Spinal cord (tissue), 9 donors: ENCODE measurements at regions not wholly inside any gene's neighbourhood (a gene's known extent, or its start where the extent isn't known, plus 50 kb on each side); places are given as distances from the start of the nearest gene placed in this dataset.
"Not testable (repeated sequence)": the region's sequence is repeated elsewhere in the genome, so short reads cannot be mapped to it uniquely, and the experiment has no call there.

Source experiments
- DNase-seq, 6 donors: peaks; one replicate each; pipeline versions ENCODE4 v3.0.0 to v3.0.0-alpha.2; 2013 to 2015; ENCODE audit warnings: low spot score in 6 of 6, low read depth in 4 of 6
- H3K27ac ChIP-seq: one replicate; pipeline ENCODE4 v1.5.1; 2013; ENCODE audit warnings: low read depth, low read length, control low read depth
- H3K27me3 ChIP-seq: one replicate; pipeline ENCODE4 v1.6.1; 2013; ENCODE audit warnings: low read length; ENCODE audit not compliant: control insufficient read depth, insufficient read depth
- H3K36me3 ChIP-seq: one replicate; pipeline ENCODE4 v1.6.1; 2013; ENCODE audit warnings: low read length; ENCODE audit not compliant: control insufficient read depth, insufficient read depth
- H3K4me1 ChIP-seq: one replicate; pipeline ENCODE4 v1.6.1; 2013; ENCODE audit warnings: low read length; ENCODE audit not compliant: control insufficient read depth, insufficient read depth
- H3K4me3 ChIP-seq: one replicate; pipeline ENCODE4 v1.5.1; 2013; ENCODE audit warnings: low read depth, low read length, control low read depth
- H3K9me3 ChIP-seq: one replicate; pipeline ENCODE4 v1.6.1; 2013; ENCODE audit warnings: low read length; ENCODE audit not compliant: control insufficient read depth, insufficient read depth
- WGBS: methylation state at CpG from one replicate; pipeline ENCODE4 v1.1.5; 2013; ENCODE audit warnings: missing lambda C conversion rate; ENCODE audit not compliant: insufficient coverage; 5-methylcytosine and 5-hydroxymethylcytosine counted together
- donor health status: healthy.

GRCh38 chr16:18725321-18725720, 64.8 kb downstream of the RPS15A start:
- WGBS = no CpG with 5 or more reads among the region's 6 CpGs
- not testable (repeated sequence) for H3K27me3 ChIP-seq, H3K4me1 ChIP-seq, H3K27ac ChIP-seq, H3K36me3 ChIP-seq, DNase-seq, H3K9me3 ChIP-seq, H3K4me3 ChIP-seq

GRCh38 chr16:18719978-18720377, 70.2 kb downstream of the RPS15A start:
- no CpG with 5 or more reads among the region's 6 CpGs for WGBS
- not testable (repeated sequence) for H3K4me3 ChIP-seq, H3K4me1 ChIP-seq, H3K36me3 ChIP-seq, DNase-seq, H3K9me3 ChIP-seq, H3K27ac ChIP-seq, H3K27me3 ChIP-seq

GRCh38 chr16:18712580-18712979, 77.6 kb downstream of the RPS15A start:
- not testable (repeated sequence) for H3K27ac ChIP-seq, H3K36me3 ChIP-seq, H3K4me1 ChIP-seq, H3K27me3 ChIP-seq, H3K4me3 ChIP-seq, H3K9me3 ChIP-seq
- no CpG with 5 or more reads among the region's 14 CpGs for WGBS
- peak in 1 of 6 donors; percentile 12 for DNase-seq

GRCh38 chr16:18710659-18711058, 79.5 kb downstream of the RPS15A start:
- not testable (repeated sequence) for DNase-seq, H3K4me1 ChIP-seq, H3K27me3 ChIP-seq, H3K9me3 ChIP-seq, H3K36me3 ChIP-seq, H3K4me3 ChIP-seq, H3K27ac ChIP-seq
- WGBS = no CpG with 5 or more reads among the region's 4 CpGs

GRCh38 chr16:18701239-18701638, 88.9 kb downstream of the RPS15A start:
- DNase-seq = not testable (repeated sequence)

GRCh38 chr16:18696029-18696428, 94.1 kb downstream of the RPS15A start:
- not testable (repeated sequence) for H3K27ac ChIP-seq, DNase-seq
- WGBS = no CpG with 5 or more reads among the region's 6 CpGs

More at GRCh38 chr16:18701239-18701638, 88.9 kb downstream of the RPS15A start:
- not testable (repeated sequence) for H3K27ac ChIP-seq, H3K27me3 ChIP-seq, H3K9me3 ChIP-seq, H3K4me3 ChIP-seq, H3K4me1 ChIP-seq, H3K36me3 ChIP-seq

GRCh38 chr16:18686079-18686968, 103.8 kb downstream of the RPS15A start:
- not testable (repeated sequence) for H3K27ac ChIP-seq, H3K4me3 ChIP-seq, H3K36me3 ChIP-seq, H3K27me3 ChIP-seq, H3K4me1 ChIP-seq, DNase-seq, H3K9me3 ChIP-seq
- no CpG with 5 or more reads among the region's 5 CpGs for WGBS

More at GRCh38 chr16:18696029-18696428, 94.1 kb downstream of the RPS15A start:
- H3K4me1 ChIP-seq, H3K27me3 ChIP-seq, H3K36me3 ChIP-seq, H3K9me3 ChIP-seq, H3K4me3 ChIP-seq: not testable (repeated sequence)

GRCh38 chr16:18645784-18646183, 83.9 kb upstream of the NOMO2 start:
- no CpG with 5 or more reads among the region's 7 CpGs for WGBS
- H3K27me3 ChIP-seq = not testable (repeated sequence)

GRCh38 chr16:18636928-18637327, 75.0 kb upstream of the NOMO2 start:
- H3K9me3 ChIP-seq, H3K4me1 ChIP-seq, H3K27me3 ChIP-seq, DNase-seq, H3K27ac ChIP-seq, H3K4me3 ChIP-seq, H3K36me3 ChIP-seq: not testable (repeated sequence)
- WGBS = no CpG with 5 or more reads among the region's 4 CpGs

More at GRCh38 chr16:18645784-18646183, 83.9 kb upstream of the NOMO2 start:
- not testable (repeated sequence) for H3K4me1 ChIP-seq, H3K9me3 ChIP-seq, H3K4me3 ChIP-seq, H3K27ac ChIP-seq, H3K36me3 ChIP-seq, DNase-seq

GRCh38 chr16:18636148-18636547, 74.3 kb upstream of the NOMO2 start:
- H3K27me3 ChIP-seq, DNase-seq, H3K36me3 ChIP-seq, H3K4me1 ChIP-seq, H3K9me3 ChIP-seq, H3K27ac ChIP-seq, H3K4me3 ChIP-seq: not testable (repeated sequence)
- no CpG with 5 or more reads among the region's 5 CpGs for WGBS
